ENCODE measurements at regions not wholly inside any gene's neighbourhood (a gene's known extent, or its start where the extent isn't known, plus 50 kb on each side); places are given as distances from the start of the nearest gene placed in this dataset.

DNA sequence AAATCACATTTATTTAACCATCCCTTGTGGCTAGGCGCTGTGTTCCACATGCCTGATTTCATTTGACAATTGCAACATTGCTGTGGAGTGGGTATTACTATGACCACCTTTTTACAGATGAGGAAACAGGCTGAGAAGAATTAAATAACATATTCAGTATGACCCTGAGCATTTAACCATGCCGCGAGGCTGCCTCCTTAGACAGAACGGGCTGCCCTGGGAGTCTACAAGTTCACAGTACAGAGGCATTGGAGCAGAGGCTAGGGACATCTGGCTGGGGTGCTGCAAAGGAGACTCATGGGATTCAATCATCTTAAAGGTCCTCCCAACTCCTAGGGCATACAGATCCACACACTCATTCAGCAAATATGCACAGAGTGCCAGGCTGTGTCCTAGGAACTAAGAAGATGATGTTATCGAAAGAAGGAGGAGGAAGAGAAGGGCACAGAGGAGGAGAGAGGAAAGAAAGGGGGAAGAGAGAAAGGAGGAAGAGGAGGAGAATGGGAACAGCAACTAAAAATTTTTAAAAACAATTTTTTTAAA is 164.7 kb upstream of the CCND2 start:
- Histone ChIP-seq H3K4me2 (no peak overlapping the region), H3K27me3 (ENCODE audit: insufficient read depth, low read depth) (no peaks in the 10 kb centered on the region), H3K27ac (no peak overlapping the region), H3K4me3 (IDR thresholded peaks at IDR 0.05; ENCODE audit: insufficient read depth, low read depth, low read length) (no peak overlapping the region), H3K79me2 (ENCODE audit: insufficient read depth, low read depth) (no peaks in the 10 kb centered on the region), H3K9ac (no peak overlapping the region), H2AFZ (ENCODE audit: low read depth) (no peak overlapping the region), H3K36me3 (ENCODE audit: insufficient read depth) (no peaks in the 10 kb centered on the region), H3K4me1 (ENCODE audit: low read depth, poor library complexity, severe bottlenecking) (peaks cover 35% of the 10 kb centered on the region), H4K20me1 (ENCODE audit: insufficient read depth) (no peaks in the 10 kb centered on the region)
- TF ChIP-seq, protein P1, sequence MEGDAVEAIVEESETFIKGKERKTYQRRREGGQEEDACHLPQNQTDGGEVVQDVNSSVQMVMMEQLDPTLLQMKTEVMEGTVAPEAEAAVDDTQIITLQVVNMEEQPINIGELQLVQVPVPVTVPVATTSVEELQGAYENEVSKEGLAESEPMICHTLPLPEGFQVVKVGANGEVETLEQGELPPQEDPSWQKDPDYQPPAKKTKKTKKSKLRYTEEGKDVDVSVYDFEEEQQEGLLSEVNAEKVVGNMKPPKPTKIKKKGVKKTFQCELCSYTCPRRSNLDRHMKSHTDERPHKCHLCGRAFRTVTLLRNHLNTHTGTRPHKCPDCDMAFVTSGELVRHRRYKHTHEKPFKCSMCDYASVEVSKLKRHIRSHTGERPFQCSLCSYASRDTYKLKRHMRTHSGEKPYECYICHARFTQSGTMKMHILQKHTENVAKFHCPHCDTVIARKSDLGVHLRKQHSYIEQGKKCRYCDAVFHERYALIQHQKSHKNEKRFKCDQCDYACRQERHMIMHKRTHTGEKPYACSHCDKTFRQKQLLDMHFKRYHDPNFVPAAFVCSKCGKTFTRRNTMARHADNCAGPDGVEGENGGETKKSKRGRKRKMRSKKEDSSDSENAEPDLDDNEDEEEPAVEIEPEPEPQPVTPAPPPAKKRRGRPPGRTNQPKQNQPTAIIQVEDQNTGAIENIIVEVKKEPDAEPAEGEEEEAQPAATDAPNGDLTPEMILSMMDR (conservative IDR thresholded peaks at IDR 0.05; ENCODE audit: low read depth, low read length) = no peak

DNA sequence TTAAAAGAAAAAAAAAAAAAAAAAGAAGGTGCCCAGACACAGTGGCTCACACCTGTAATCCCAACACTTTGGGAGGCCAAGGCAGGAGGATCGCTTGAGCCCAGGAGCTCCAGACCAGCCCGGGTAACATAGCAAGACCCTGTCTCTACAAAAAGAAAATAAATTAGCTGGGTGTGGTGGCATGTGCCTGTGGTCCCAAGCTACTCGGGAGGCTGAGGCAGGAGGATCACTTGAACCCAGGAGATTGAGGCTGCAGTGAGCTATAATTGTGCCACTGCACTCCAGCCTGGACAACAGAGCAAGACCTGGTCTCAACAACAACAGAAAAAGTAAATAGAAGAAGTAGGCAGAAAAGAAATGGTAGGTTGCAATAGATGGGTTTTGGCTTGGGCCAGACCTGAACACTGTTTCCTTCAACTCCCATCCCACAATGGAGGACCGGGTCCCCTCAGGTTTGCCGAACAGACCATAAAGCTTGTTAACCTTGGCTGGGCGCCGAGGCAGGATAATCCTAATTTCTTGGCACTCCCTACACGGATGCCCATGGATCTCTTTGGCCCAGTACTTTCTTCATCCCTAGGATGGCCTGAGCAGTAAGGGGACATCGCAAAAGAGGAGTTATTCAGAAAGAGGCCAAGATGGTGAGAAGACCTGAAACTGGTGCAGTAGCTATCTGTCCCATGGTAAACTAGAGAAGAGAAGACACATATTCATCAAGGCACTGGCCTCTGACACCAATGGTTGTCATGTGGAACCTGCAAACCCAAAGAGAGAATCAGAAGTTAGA is 165.5 kb upstream of the CCND2 start:
- peak overlapping the region; percentile 25; the same call in 1 of the 2 replicates for H3K27ac ChIP-seq
- H3K4me3 ChIP-seq (IDR thresholded peaks at IDR 0.05; ENCODE audit: insufficient read depth, low read depth, low read length) = no peak overlapping the region
- TF ChIP-seq, protein P1 (conservative IDR thresholded peaks at IDR 0.05; ENCODE audit: low read depth, low read length) = no peak
- no peak overlapping the region for H3K9ac ChIP-seq
- H3K27me3 ChIP-seq (ENCODE audit: insufficient read depth, low read depth) = no peaks in the 10 kb centered on the region
- peaks cover 27% of the 10 kb centered on the region for H3K4me1 ChIP-seq (ENCODE audit: low read depth, poor library complexity, severe bottlenecking)
- H3K4me2 ChIP-seq = peak overlapping the region; percentile 42; the same call in 1 of the 2 replicates
- H4K20me1 ChIP-seq (ENCODE audit: insufficient read depth) = no peaks in the 10 kb centered on the region
- H2AFZ ChIP-seq (ENCODE audit: low read depth) = no peak overlapping the region
- no peaks in the 10 kb centered on the region for H3K79me2 ChIP-seq (ENCODE audit: insufficient read depth, low read depth)
- no peaks in the 10 kb centered on the region for H3K36me3 ChIP-seq (ENCODE audit: insufficient read depth)

DNA sequence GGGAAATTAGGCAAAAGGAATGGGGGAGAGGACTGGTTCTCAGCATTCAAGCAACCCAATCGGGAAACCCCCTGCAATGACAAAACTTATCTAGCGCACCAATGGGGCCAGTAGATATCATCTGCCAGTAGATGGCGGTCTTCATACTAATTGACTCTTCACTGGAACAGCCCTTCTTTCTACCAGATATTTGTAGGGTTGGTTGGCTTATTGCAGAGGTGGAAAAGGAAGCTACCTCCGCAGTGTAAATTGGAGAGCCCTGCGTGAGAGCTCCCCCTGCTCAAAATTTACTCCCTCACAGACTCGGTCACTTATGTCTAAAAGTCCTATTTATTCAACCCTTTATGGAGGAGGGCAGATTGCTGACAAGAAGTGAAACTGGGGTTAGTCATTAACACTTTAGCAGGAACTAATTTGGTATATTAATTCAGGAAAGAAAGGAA is 166.1 kb upstream of the CCND2 start:
- Histone ChIP-seq H4K20me1 (ENCODE audit: insufficient read depth) (no peaks in the 10 kb centered on the region), H3K9ac (no peak overlapping the region), H3K79me2 (ENCODE audit: insufficient read depth, low read depth) (no peaks in the 10 kb centered on the region), H3K27me3 (ENCODE audit: insufficient read depth, low read depth) (no peaks in the 10 kb centered on the region), H3K27ac (peak overlapping the region; percentile 25; the same call in 1 of the 2 replicates), H2AFZ (ENCODE audit: low read depth) (no peak overlapping the region), H3K4me1 (ENCODE audit: low read depth, poor library complexity, severe bottlenecking) (peaks cover 22% of the 10 kb centered on the region), H3K4me3 (IDR thresholded peaks at IDR 0.05; ENCODE audit: insufficient read depth, low read depth, low read length) (no peak overlapping the region), H3K4me2 (peak overlapping the region; percentile 42; the same call in 1 of the 2 replicates), H3K36me3 (ENCODE audit: insufficient read depth) (no peaks in the 10 kb centered on the region)
- TF ChIP-seq, protein P1 (conservative IDR thresholded peaks at IDR 0.05; ENCODE audit: low read depth, low read length) = peak; percentile 81

DNA sequence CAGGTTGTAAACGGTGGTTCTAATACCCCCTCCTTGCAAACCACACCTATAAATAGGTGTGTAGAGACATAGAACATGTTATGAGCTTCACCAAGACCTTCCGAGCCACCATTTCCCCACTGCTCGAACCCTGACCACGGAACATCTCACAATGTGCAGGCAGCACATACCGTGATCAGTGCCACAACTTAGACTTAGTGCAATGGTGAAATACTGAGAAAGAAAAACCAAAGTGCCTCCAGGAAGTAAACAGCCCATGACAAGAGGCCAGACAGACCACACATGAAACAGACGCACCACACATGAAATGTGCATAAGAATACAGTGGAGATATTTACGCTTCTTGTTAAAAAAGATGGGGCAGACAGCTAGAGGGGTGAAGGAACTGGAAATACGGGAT is 166.9 kb upstream of the CCND2 start:
- no peak overlapping the region for H3K4me3 ChIP-seq (IDR thresholded peaks at IDR 0.05; ENCODE audit: insufficient read depth, low read depth, low read length)
- TF ChIP-seq, protein P1 (conservative IDR thresholded peaks at IDR 0.05; ENCODE audit: low read depth, low read length) = no peak
- no peak overlapping the region for H2AFZ ChIP-seq (ENCODE audit: low read depth)
- H3K79me2 ChIP-seq (ENCODE audit: insufficient read depth, low read depth) = no peaks in the 10 kb centered on the region
- H3K27ac ChIP-seq = no peak overlapping the region
- H3K27me3 ChIP-seq (ENCODE audit: insufficient read depth, low read depth) = no peaks in the 10 kb centered on the region
- peak overlapping the region; percentile 26; the same call in 1 of the 2 replicates for H3K4me2 ChIP-seq
- H3K36me3 ChIP-seq (ENCODE audit: insufficient read depth) = no peaks in the 10 kb centered on the region
- H3K4me1 ChIP-seq (ENCODE audit: low read depth, poor library complexity, severe bottlenecking) = peaks cover 22% of the 10 kb centered on the region
- H4K20me1 ChIP-seq (ENCODE audit: insufficient read depth) = no peaks in the 10 kb centered on the region
- no peak overlapping the region for H3K9ac ChIP-seq

Measured in KMS-11 (cell line).